HG03460 (cell line): ENCODE measurements at regions not wholly inside any gene's neighbourhood (a gene's known extent, or its start where the extent isn't known, plus 50 kb on each side); places are given as distances from the start of the nearest gene placed in this dataset.
"Not testable (repeated sequence)": the region's sequence is repeated elsewhere in the genome, so short reads cannot be mapped to it uniquely, and the experiment has no call there.

Experiments
- ATAC-seq: cut with Tn5 transposase; IDR thresholded peaks from one replicate; pipeline ENCODE4 v1.9.1; 2021; ENCODE audit not compliant: unreplicated experiment

DNA sequence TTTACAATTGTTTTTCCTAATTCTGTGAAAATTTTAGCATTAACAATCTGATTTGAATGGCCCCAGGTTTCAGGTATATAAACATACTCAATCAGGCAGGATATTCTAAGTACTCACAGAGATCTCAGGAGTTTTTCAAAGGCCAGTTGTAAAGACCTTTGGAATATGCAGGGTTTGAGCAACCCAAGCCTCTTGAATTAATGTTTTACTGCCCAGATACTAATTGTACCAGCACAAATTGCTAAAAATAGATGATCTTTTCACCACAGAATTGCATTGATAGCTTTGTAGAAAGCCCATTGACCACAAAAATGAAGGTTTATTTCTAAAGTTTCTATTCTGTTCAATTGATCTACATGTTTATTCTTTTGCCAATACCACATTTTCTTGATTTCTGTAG is 186.5 kb downstream of the OSTF1 start:
- ATAC-seq, result no peak

- no peak for ATAC-seq
These were observed 193.7 kb downstream of the OSTF1 start for GRCh38 chr9:75282047-75282446.

- ATAC-seq, result no peak
These were observed 201.0 kb downstream of the OSTF1 start for GRCh38 chr9:75289332-75289731.

GRCh38 chr9:75299324-75299723 is 211.0 kb downstream of the OSTF1 start:
- no peak for ATAC-seq

GRCh38 chr9:75333624-75334023 is 245.3 kb downstream of the OSTF1 start:
- ATAC-seq, result no peak

DNA sequence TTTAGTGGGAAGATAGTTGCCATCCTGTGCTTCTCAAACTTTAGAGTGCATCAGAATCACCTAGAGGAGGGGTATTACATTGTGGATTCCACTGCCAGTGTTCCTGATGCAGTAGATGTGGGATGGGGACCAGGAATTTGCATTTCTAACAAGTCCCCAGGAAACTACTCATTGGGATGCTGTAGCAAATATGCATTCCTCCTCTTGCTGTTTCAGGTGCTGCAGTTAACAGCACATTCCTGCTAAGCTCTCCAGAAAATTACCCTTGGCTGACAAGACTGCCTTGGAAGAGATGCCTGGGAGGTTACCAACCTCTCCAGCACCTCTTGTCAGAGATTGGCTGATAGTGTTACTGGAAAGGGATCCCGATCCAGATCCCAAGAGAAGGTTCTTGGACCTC is 270.5 kb downstream of the OSTF1 start:
- no peak for ATAC-seq

- ATAC-seq, result no peak
These were observed 271.3 kb downstream of the OSTF1 start for GRCh38 chr9:75359638-75360037.

DNA sequence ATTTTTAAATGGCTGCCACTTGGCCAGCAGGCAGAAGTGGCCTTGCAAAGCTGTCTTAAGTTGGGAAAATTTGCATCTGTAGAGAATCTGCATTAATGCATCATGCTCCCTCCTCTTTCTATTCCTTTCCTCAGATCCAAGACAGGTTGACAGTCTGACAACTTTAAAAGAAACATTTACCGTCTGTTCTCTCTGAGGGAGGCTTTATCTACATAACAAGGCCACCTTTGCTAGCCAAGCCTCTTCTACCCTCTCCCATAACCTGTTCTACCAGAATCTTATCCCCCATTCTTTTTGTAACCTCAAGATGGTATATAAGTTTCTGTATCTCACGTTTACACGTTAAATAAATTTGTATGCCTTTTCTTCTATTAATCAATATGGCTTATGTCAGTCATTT is 271.9 kb downstream of the OSTF1 start:
- ATAC-seq, result no peak

DNA sequence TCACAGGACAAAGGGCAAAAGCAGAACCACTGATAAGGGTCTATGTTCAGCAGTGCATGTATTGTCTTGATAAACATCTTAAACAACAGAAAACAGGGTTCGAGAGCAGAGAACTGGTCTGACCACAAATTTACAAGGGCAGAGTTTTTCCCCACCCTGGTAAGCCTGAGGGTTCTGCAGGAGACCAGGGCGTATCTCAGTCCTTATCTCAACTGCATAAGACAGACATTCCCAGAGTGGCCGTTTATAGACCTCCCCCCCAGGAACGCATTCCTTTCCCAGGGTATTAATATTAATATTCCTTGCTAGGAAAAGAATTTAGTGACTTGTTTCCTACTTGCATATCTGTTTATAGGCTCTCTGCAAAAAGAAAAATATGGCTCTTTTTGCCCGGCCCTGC is 274.1 kb downstream of the OSTF1 start:
- not testable (repeated sequence) for ATAC-seq

DNA sequence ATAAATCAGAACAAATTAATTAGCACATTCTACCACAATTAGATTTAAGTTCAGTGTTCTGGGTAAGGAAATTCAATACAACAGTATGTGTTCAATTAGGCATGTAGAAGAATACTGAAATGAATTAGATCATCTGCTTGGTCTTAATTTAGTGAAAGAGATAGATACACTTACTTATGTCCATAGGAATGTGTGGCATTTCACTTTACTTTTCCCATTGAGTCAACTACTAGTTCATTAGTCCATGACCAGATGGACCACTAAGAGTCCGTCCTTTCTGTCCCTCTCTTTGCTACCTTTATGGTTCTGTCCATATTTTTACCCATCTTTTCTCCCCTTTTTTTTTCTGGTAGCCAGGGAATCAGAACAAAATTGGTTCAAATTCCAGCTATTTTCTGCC is 276.9 kb downstream of the OSTF1 start:
- no peak for ATAC-seq

DNA sequence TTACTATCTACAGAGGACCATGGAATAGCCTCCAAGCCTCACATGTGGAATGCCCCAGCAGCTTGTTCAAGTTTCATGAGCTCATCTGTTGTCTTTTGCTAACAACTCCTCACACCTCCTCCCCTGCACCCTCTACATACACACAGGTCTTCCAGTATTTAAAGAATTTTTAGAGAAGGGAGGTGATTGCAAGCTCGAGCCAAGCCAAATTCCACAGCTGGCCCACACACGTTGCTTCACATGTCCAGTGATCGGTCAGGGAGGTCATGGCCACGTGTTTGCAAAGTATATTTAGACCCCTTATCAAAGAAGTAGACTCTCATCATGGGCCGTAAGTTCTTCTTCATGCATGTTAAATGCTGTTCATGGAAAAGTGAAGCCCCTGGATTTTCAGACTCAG is 281.7 kb downstream of the OSTF1 start:
- no peak for ATAC-seq

DNA sequence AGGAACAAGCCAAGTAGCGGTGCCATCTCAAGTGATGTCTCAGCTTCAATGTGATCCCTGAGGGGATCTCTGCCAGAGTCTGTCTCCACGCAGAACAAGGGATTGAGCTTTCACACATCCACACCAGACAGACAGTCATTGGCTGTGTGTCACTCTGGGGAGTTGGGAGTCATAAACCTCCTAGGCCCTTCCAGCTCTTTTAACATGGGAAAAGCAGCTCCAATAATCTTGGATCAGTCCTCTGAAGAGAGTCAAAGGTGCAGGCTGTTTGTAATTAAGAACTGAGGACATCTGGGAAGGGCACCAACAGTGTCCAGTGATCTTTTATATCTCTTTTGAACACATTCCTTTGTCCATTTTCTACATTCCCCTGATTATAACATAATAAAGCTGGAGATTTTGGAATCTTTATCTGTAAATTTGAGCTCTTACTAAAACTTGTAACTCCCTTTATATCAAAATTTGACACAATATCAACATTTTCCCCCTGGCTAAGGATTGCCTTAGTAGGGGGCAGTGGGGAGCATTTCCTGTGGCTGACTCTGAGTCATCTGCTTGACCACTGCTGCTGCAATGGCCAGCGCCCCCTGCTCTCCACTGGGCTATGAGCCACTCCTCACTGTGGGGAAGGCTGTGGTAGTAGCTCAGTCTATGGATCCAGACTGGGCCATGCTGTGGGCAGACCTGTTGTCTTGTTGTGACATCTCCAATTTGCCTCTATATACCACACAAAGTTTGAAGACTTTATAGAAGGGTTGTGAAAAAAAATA is 284.4 kb downstream of the OSTF1 start:
- ATAC-seq, result no peak

DNA sequence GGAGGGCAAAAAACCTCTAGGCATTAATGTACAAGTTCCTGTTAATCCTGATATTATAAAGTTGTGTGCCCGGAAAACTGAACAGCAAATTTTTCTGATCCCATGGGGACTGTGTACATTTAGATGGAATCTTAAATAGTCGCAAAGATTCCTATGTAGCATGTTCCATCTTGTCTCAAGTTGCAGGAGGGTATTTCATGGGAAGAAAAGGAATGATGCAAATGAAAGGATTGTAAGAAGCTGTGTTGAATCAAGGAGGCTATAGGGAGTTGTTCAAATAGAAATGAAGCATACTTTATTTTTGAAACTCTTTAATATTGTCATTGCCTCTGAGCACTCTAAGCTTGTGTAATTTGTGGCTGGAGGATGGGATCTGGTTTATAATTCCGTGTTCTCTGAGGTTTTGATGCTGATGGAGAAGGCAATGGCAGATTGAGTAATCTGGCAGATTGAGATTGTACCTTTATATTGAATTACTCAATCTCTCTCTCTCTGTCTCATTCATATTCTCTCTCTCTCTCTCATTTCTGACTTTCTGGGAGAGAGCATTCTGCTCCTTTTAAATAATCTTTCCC is 288.5 kb downstream of the OSTF1 start:
- no peak for ATAC-seq

DNA sequence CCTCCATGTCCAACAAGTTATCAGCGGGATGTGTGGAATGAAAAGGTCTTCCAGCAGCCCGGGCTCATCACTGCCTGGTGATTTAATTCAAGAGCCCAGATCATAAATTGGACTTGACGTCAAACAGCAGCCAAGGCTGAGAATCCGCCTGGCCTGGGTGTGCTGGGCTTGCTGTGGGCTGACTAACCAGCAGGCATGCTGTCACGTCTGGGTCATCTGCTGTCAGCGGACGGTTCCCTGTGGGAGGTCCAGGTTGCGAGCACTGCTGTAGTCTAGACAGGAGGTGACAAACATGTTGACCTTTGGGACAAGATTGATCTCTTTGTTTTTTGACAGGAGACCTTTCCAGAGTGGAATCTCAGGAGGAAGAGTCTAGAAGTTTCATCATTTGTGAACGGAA is 289.7 kb downstream of the OSTF1 start:
- ATAC-seq, result no peak

- no peak for ATAC-seq
These were observed 290.6 kb downstream of the OSTF1 start for GRCh38 chr9:75378926-75379325.

DNA sequence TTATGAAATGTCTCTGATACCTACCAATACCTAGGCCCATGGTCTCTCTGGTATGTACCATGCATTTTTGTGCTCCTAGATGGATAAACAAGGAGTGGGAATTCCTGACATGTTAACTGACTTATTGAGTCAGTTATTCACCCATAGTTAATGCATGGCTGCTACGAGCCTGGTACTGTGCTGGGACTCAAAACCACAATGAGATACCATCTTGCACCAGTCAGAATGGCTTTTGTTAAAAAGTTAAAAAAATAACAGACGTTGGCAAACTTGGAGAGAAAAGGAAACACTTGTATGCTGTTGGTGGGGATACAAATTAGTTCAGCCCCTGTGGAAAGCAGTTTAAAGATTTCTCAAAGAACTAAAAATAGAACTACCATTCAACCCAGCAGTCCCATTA is 293.8 kb downstream of the OSTF1 start:
- ATAC-seq, result no peak

- ATAC-seq, result not testable (repeated sequence)
These were observed 295.2 kb downstream of the OSTF1 start for GRCh38 chr9:75383420-75384034.

DNA sequence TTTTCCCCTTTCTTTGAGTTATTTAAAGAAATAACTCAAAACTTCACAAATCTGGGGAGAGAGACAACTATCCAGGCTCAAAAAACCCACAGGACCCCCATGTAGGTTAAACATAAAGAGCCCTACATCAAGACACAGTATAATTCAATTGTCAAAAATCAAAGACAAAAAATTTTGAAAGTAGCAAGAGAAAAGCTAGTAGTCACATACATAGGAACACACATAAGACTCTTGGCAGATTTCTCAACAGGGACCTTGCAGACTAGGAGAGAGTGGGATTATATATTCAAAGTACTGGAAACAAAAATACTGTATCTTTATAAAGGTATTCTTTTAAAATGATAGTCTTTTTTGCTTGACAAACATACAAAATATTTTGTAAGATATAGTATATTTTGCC is 296.9 kb downstream of the OSTF1 start:
- no peak for ATAC-seq

- no peak for ATAC-seq
These were observed 300.8 kb downstream of the OSTF1 start for GRCh38 chr9:75389101-75389500.

DNA sequence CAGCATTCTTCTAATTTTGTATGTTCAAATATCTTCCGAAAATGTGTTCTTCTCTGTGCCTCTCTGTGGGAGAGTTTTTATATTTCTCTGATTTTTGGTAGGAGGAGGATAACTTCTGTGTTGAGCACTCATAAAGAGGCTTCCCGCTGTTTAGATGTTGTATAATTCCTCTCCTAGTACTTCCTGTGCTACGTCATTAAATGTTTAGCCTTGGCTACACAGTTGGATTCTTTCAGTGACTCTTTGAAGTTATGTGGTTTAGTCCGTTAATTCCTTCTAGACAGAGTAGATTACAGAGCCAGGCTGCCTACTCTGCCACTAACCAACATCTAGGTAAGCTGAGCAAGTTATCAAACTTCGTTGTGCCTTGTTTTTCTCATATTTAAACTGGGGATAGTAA is 302.6 kb downstream of the OSTF1 start:
- no peak for ATAC-seq

GRCh38 chr9:75391497-75391896 is 303.2 kb downstream of the OSTF1 start:
- ATAC-seq, result no peak

DNA sequence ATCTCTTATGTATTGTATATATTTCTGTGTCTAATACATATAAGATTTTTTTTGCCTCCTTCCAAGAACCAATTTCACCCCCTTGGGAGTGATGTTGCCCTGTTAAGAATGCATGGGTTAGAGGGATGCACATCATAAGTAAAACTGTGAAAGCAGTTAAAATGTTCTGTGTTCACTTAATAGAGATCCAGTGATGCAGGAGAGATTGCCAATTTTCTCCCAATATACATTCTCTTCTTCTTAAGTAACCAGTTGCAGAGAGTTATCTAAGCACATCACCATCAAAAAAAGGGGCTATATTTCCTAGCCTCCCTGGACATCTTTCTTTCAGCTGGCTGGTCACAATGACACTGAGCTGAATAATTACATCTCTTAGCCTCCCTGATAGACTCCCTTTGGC is 307.0 kb downstream of the OSTF1 start:
- no peak for ATAC-seq

DNA sequence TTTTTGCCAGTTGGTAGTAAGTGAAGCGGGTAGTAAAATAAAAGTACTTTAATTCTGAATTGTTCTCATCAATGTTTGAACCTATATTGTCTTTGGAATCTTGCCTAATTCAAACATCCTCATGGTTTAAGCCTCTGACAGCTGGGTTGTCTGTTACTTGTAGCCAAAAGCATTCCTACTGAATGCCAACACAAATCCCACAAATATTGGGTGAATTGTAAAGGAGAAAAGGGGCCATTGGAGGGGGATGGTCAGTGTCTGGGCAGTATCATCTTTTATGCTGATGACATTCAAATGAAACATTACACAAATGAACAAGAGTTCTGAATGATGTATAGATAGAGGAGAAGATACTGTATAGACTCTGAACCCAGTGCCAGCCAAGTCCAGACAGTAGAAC is 309.5 kb downstream of the OSTF1 start:
- no peak for ATAC-seq
